ENCODE measurements at regions not wholly inside any gene's neighbourhood (a gene's known extent, or its start where the extent isn't known, plus 50 kb on each side); places are given as distances from the start of the nearest gene placed in this dataset.

- TF ChIP-seq CHD2 (IDR thresholded peaks at IDR 0.05; ENCODE audit: low read length, partially characterized antibody) = no peak
- no peak for TF ChIP-seq CTCF (IDR thresholded peaks at IDR 0.05)
- TF ChIP-seq SMC3 (IDR thresholded peaks at IDR 0.05) = no peak
- no peak for TF ChIP-seq POLR2A (IDR thresholded peaks at IDR 0.05; ENCODE audit: low read length)
- TF ChIP-seq SREBF2 (IDR thresholded peaks at IDR 0.05) = no peak
Measured at GRCh38 chr5:45109636-45110035, 300.9 kb downstream of the MRPS30 start.
